Prostate gland (tissue), 2 donors: ENCODE measurements at regions not wholly inside any gene's neighbourhood (a gene's known extent, or its start where the extent isn't known, plus 50 kb on each side); places are given as distances from the start of the nearest gene placed in this dataset.
"Not testable (repeated sequence)": the region's sequence is repeated elsewhere in the genome, so short reads cannot be mapped to it uniquely, and the experiment has no call there.

Source experiments
- DNase-seq: peaks from one replicate; pipeline ENCODE4 v3.0.0-alpha.2; 2019; ENCODE audit warnings: low spot score
- H3K27ac ChIP-seq, 2 donors: fragments of 200-600 bp; sonication (generic); 2 replicates each; pipeline ENCODE4 v1.5.1; 2017 to 2019
- H3K27me3 ChIP-seq: fragments of 200-600 bp; sonication (generic); replicated peaks from 2 replicates; pipeline ENCODE4 v1.5.1; 2019; ENCODE audit not compliant: insufficient read depth
- H3K36me3 ChIP-seq, 2 donors: fragments of 200-600 bp; sonication (generic); 1 replicate in 1 of 2; 2 replicates in 1 of 2; pipeline versions ENCODE4 v1.5.1 to v1.8.1; 2017 to 2019
- H3K4me1 ChIP-seq: fragments of 200-600 bp; sonication (generic); replicated peaks from 2 replicates; pipeline ENCODE4 v1.5.1; 2019
- H3K4me3 ChIP-seq, 2 donors: fragments of 200-600 bp; sonication (generic); 2 replicates each; pipeline ENCODE4 v1.5.1; 2017 to 2019
- H3K9me3 ChIP-seq: fragments of 200-600 bp; sonication (generic); 2 replicates; pipeline ENCODE4 v1.5.1; 2017
- POLR2A ChIP-seq: fragments of 450-650 bp; IDR thresholded peaks from one replicate; pipeline ENCODE4 v1.6.1; 2016; ENCODE audit warnings: antibody characterized with exemption, mild to moderate bottlenecking
- POLR2AphosphoS5 ChIP-seq: sonication (generic); formaldehyde crosslinking; IDR thresholded peaks from one replicate; pipeline ENCODE4 v1.6.1; 2017; ENCODE audit warnings: antibody characterized with exemption
- whole genome bisulfite sequencing: methylation state at CpG from one replicate; pipeline ENCODE4 v1.1.5; 2018; 5-methylcytosine and 5-hydroxymethylcytosine counted together
- intact Hi-C: fragments of 100-400 bp; cut with DNase I; formaldehyde crosslinking; loops from one replicate; pipeline ENCODE4 v1.14.2; 2022
- TF ChIP-seq, protein P1 (sequence below), 4 experiments: fragments of 200-600 bp in 2 of 4; fragments of 450-650 bp in 2 of 4; sonication (generic) in 2 of 4; IDR thresholded peaks; 1 replicate in 3 of 4; 2 replicates in 1 of 4; pipeline ENCODE4 v1.5.1; 2016 to 2019; ENCODE audit warnings: antibody characterized with exemption in 4 of 4, mild to moderate bottlenecking in 2 of 4, moderate library complexity in 2 of 4

DNA sequence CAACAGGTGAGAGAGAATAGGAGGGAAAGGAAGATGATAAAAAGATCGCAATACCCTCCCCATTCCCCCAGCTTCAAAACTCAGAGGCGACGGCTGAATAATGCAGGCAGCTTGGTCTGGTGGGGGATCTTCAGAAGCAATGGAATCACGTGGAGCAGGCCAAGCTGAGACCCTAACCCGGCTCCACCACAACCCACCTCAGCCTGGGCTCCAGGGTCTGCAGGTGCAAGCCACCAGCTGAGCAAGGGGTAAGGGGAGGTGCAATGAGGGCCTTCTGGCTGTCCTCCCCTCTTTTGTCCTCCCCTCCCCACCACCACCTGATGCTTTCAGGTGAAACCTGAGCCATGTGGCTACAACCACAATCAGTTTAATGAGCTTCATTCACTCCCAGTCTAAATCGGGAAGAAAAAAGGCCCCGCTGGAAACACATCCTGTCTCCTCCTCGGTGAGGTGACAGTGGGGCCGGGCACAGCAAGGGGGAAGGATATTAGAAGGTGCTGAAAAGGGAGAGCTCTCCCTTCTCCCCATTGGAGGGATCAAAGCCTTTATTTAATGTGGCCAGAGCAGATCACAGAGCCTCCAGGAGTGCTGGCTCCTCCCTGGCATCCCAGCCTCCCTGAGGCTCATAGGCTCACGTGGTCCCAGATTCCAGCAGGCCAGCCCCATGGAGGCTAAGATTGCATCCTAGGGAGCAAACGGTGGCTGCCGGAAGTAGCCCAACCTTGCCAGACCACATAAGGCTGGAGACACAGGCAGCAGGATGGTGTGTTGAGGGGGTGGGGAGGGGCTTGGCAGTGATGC, 261.0 kb downstream of the SOX9 start:
- no peaks in the 10 kb centered on the region for H3K27me3 ChIP-seq
- no peak for DNase-seq
- no peak overlapping the region for H3K27ac ChIP-seq
- TF ChIP-seq POLR2AphosphoS5 (no peak), POLR2A (no peak)
- TF ChIP-seq, protein P1, sequence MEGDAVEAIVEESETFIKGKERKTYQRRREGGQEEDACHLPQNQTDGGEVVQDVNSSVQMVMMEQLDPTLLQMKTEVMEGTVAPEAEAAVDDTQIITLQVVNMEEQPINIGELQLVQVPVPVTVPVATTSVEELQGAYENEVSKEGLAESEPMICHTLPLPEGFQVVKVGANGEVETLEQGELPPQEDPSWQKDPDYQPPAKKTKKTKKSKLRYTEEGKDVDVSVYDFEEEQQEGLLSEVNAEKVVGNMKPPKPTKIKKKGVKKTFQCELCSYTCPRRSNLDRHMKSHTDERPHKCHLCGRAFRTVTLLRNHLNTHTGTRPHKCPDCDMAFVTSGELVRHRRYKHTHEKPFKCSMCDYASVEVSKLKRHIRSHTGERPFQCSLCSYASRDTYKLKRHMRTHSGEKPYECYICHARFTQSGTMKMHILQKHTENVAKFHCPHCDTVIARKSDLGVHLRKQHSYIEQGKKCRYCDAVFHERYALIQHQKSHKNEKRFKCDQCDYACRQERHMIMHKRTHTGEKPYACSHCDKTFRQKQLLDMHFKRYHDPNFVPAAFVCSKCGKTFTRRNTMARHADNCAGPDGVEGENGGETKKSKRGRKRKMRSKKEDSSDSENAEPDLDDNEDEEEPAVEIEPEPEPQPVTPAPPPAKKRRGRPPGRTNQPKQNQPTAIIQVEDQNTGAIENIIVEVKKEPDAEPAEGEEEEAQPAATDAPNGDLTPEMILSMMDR (IDR thresholded peaks at IDR 0.05) = no peak
- no peaks in the 10 kb centered on the region for H3K4me1 ChIP-seq
- H3K4me3 ChIP-seq = no peak overlapping the region
- no peaks in the 10 kb centered on the region for H3K36me3 ChIP-seq
- intact Hi-C loops = no loop called here
- 54% methylated on average over 11 of the region's 12 CpGs for WGBS
- no peaks in the 10 kb centered on the region for H3K9me3 ChIP-seq

DNA sequence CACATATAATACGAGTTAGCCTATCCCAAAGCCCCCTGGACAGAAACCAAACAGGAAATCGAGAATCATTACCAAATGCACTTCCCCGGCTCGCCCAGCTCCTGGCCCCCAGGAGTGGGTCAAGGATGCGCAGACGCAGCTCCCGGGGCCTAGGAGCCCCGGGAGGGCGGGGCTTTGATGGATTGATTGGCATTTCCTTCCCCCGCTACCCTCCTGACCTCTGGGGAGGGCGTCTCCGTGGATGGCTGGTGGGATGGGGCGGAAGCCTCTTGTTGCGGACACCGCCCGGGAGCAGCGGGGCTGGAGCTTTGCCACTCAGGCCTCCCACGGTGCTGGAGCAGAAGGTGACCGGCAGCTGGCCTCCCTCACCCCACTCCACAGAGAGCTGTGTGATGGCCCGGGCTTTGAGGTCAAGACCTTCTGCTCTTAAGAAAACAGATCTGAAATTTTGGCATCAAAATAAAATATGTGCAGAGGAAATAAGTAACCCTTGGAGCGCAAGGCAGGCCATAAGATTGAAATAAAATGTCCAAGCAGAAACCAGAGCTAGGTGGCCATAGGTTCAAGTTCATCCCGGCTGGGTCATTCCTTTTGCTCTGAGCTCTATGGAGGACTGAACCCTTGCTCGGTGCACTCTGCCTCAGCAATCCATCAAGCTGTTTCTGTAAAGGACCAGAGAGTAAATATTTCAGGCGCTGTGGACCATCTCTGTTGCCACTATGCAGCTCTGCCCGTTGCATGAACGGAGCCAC, 262.3 kb downstream of the SOX9 start:
- H3K4me3 ChIP-seq = no peak overlapping the region
- no peak for TF ChIP-seq POLR2A
- no peak for TF ChIP-seq POLR2AphosphoS5
- TF ChIP-seq, protein P1 (IDR thresholded peaks at IDR 0.05) = no peak
- H3K4me1 ChIP-seq = no peaks in the 10 kb centered on the region
- H3K9me3 ChIP-seq = no peaks in the 10 kb centered on the region
- no peaks in the 10 kb centered on the region for H3K27me3 ChIP-seq
- intact Hi-C loops = no loop called here
- no peaks in the 10 kb centered on the region for H3K36me3 ChIP-seq
- DNase-seq = no peak
- 75% methylated on average over 26 of the region's 26 CpGs for WGBS
- H3K27ac ChIP-seq = no peak overlapping the region

DNA sequence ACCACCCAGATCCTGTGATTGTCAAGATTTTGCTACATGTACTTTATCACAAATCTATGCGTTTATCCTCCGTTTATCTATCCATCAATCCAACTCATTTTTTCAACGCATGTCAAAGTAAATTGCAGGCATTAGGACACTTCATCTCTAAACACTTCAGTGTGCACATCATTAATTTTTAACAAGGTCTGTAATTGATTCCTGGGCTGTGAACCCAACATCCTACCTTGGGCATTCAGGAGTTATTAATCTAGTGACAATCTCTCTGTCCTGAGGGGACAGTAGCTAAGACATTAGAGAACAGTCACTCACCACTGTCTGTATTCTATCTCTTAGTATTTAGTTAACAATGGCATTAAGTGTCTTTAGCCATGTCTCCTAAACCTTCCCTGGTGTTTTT, 264.7 kb downstream of the SOX9 start:
- Histone ChIP-seq H3K4me3 (no peak overlapping the region), H3K27ac (no peak overlapping the region), H3K4me1 (no peaks in the 10 kb centered on the region), H3K36me3 (no peaks in the 10 kb centered on the region), H3K9me3 (no peaks in the 10 kb centered on the region), H3K27me3 (no peaks in the 10 kb centered on the region)
- 78% methylated on average over 3 of the region's 3 CpGs for WGBS
- no peak for DNase-seq
- intact Hi-C loops = no loop called here
- TF ChIP-seq POLR2A (no peak), POLR2AphosphoS5 (no peak)
- TF ChIP-seq, protein P1 (IDR thresholded peaks at IDR 0.05) = no peak

GRCh38 chr17:72386173-72386572, 265.4 kb downstream of the SOX9 start:
- H3K4me1 ChIP-seq, H3K27me3 ChIP-seq, H3K27ac ChIP-seq, H3K36me3 ChIP-seq, H3K9me3 ChIP-seq, intact Hi-C loops, DNase-seq, H3K4me3 ChIP-seq: not testable (repeated sequence)
- 100% methylated on average over 1 of the region's 1 CpG for WGBS

DNA sequence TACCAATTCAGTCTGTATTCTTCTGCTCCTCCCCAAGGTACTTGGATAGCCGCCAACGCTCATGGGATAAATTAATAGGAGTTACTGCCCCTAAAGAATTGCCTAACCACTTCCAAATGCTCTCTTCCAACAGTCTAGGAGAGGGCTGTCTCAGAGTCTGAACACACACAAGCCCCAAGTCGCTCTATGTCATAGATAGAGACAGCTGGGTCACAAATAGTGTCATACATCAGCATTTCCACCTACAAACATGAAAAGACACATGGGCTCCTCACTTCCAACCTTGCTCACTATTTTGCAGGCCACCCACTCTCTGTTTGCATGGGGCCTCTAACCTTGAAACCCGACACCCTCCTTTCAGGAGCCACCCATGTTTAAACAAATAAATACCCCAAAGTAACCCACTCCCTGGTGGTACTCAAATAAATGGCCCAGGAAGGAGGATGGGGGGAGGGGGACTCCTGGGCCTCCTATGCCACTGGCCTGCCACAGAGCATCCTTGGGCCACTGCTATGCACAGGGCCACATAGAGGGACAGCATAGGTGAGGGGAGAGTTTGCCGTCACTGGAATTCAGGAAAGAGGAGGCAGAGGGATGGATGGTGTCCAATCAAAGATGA, 265.9 kb downstream of the SOX9 start:
- H3K36me3 ChIP-seq = no peaks in the 10 kb centered on the region
- intact Hi-C loops = no loop called here
- whole genome bisulfite sequencing = 65% methylated on average over 5 of the region's 5 CpGs
- H3K27me3 ChIP-seq = no peaks in the 10 kb centered on the region
- TF ChIP-seq POLR2A (no peak), POLR2AphosphoS5 (no peak)
- TF ChIP-seq, protein P1 (IDR thresholded peaks at IDR 0.05) = no peak
- no peak overlapping the region for H3K27ac ChIP-seq
- no peaks in the 10 kb centered on the region for H3K4me1 ChIP-seq
- no peak overlapping the region for H3K4me3 ChIP-seq
- no peaks in the 10 kb centered on the region for H3K9me3 ChIP-seq
- no peak for DNase-seq
